ENCODE measurements at regions not wholly inside any gene's neighbourhood (a gene's known extent, or its start where the extent isn't known, plus 50 kb on each side); places are given as distances from the start of the nearest gene placed in this dataset.

- Histone ChIP-seq H3K4me1 (no peaks in the 10 kb centered on the region), H3K27ac (no peak overlapping the region), H3K9me3 (no peaks in the 10 kb centered on the region), H3K36me3 (no peaks in the 10 kb centered on the region), H3K4me3 (no peak overlapping the region), H3K27me3 (no peaks in the 10 kb centered on the region)
- intact Hi-C loops (cut with DNase I; ENCODE audit: low total_unique reads) (no loop called here), in situ Hi-C loops (cut with MboI; ENCODE audit: low sequenced_read_pairs in 4 of 4) (no loop called here)
- ATAC-seq = no peak
- no peak for TF ChIP-seq POLR2A (IDR thresholded peaks at IDR 0.05)
- no peak for DNase-seq
Measured at GRCh38 chr2:7242189-7242867, 325.1 kb downstream of the RNF144A start.

- in situ Hi-C loops (cut with MboI; ENCODE audit: low sequenced_read_pairs in 4 of 4) = no loop called here
Measured at GRCh38 chr2:7243276-7243675, 326.1 kb downstream of the RNF144A start.

GRCh38 chr2:7256377-7256776, 339.2 kb downstream of the RNF144A start:
- intact Hi-C loops (cut with DNase I; ENCODE audit: low total_unique reads) (no loop called here), in situ Hi-C loops (cut with MboI; ENCODE audit: low sequenced_read_pairs in 4 of 4) (no loop called here)
- Histone ChIP-seq H3K27ac (no peak overlapping the region), H3K9me3 (no peaks in the 10 kb centered on the region), H3K36me3 (no peaks in the 10 kb centered on the region), H3K4me1 (no peaks in the 10 kb centered on the region), H3K27me3 (no peaks in the 10 kb centered on the region), H3K4me3 (no peak overlapping the region)
- ATAC-seq (no peak), DNase-seq (no peak)
- no peak for TF ChIP-seq POLR2A (IDR thresholded peaks at IDR 0.05)
- TF ChIP-seq CTCF (IDR thresholded peaks at IDR 0.05 in 4 of 5, conservative IDR thresholded peaks at IDR 0.05 in 1 of 5) = no peak

More at GRCh38 chr2:7243276-7243675, 326.1 kb downstream of the RNF144A start:
- H3K27ac ChIP-seq = no peak overlapping the region
- no peaks in the 10 kb centered on the region for H3K4me1 ChIP-seq
- no peaks in the 10 kb centered on the region for H3K27me3 ChIP-seq
- TF ChIP-seq CTCF (IDR thresholded peaks at IDR 0.05 in 4 of 5, conservative IDR thresholded peaks at IDR 0.05 in 1 of 5) = no peak
- TF ChIP-seq POLR2A (IDR thresholded peaks at IDR 0.05) = no peak
- no peak for ATAC-seq
- no peak for DNase-seq
- H3K36me3 ChIP-seq = no peaks in the 10 kb centered on the region
- H3K4me3 ChIP-seq = no peak overlapping the region
- no peaks in the 10 kb centered on the region for H3K9me3 ChIP-seq
- intact Hi-C loops (cut with DNase I; ENCODE audit: low total_unique reads) = no loop called here

GRCh38 chr2:7262727-7263126, 345.5 kb downstream of the RNF144A start:
- in situ Hi-C loops (cut with MboI; ENCODE audit: low sequenced_read_pairs in 4 of 4) = no loop called here

GRCh38 chr2:7264791-7265190, 347.6 kb downstream of the RNF144A start:
- Histone ChIP-seq H3K4me1 (no peaks in the 10 kb centered on the region), H3K9me3 (no peaks in the 10 kb centered on the region), H3K4me3 (no peak overlapping the region), H3K36me3 (no peaks in the 10 kb centered on the region), H3K27me3 (no peaks in the 10 kb centered on the region), H3K27ac (no peak overlapping the region)
- TF ChIP-seq CTCF (IDR thresholded peaks at IDR 0.05 in 4 of 5, conservative IDR thresholded peaks at IDR 0.05 in 1 of 5) (no peak), POLR2A (IDR thresholded peaks at IDR 0.05) (no peak)
- ATAC-seq (no peak), DNase-seq (no peak)
- intact Hi-C loops (cut with DNase I; ENCODE audit: low total_unique reads) = no loop called here
- in situ Hi-C loops (cut with MboI; ENCODE audit: low sequenced_read_pairs in 4 of 4) = no loop called here

More at GRCh38 chr2:7262727-7263126, 345.5 kb downstream of the RNF144A start:
- DNase-seq = no peak
- Histone ChIP-seq H3K36me3 (no peaks in the 10 kb centered on the region), H3K4me3 (no peak overlapping the region), H3K27ac (no peak overlapping the region), H3K4me1 (no peaks in the 10 kb centered on the region), H3K9me3 (no peaks in the 10 kb centered on the region), H3K27me3 (no peaks in the 10 kb centered on the region)
- TF ChIP-seq CTCF (IDR thresholded peaks at IDR 0.05 in 4 of 5, conservative IDR thresholded peaks at IDR 0.05 in 1 of 5) (no peak), POLR2A (IDR thresholded peaks at IDR 0.05) (no peak)
- intact Hi-C loops (cut with DNase I; ENCODE audit: low total_unique reads) = no loop called here
- ATAC-seq = no peak
